GM23338 (cell line): ENCODE measurements at regions not wholly inside any gene's neighbourhood (a gene's known extent, or its start where the extent isn't known, plus 50 kb on each side); places are given as distances from the start of the nearest gene placed in this dataset.
A peak's percentile ranks its signal among the peaks of the same experiment; 100 is the strongest.

Source experiments
- ATAC-seq: fragments of 200-7000 bp; cut with Tn5 transposase; 3 replicates; pipeline ENCODE4 v1.9.1; 2020
- DNase-seq: peaks from one replicate; pipeline ENCODE4 v3.0.0-alpha.2; 2015; ENCODE audit warnings: low spot score
- H2AFZ ChIP-seq: fragments of 200-600 bp; sonication (generic); 2 replicates; pipeline ENCODE4 v1.8.0; 2016; ENCODE audit warnings: antibody characterized with exemption, mild to moderate bottlenecking, moderate library complexity
- H3F3A ChIP-seq: fragments of 200-600 bp; sonication (generic); replicated peaks from 2 replicates; pipeline ENCODE4 v1.8.0; 2017; ENCODE audit warnings: antibody characterized with exemption, mixed run types, low read depth
- H3K27ac ChIP-seq: fragments of 200-600 bp; sonication (generic); 2 replicates; pipeline ENCODE4 v1.6.1; 2016; ENCODE audit warnings: low read depth
- H3K27me3 ChIP-seq: fragments of 200-600 bp; sonication (generic); 2 replicates; pipeline ENCODE4 v1.8.0; 2016; ENCODE audit warnings: mild to moderate bottlenecking, mixed run types, moderate library complexity; ENCODE audit not compliant: insufficient read depth
- H3K36me3 ChIP-seq: fragments of 200-600 bp; sonication (generic); 2 replicates; pipeline ENCODE4 v1.8.0; 2016; ENCODE audit warnings: mild to moderate bottlenecking; ENCODE audit not compliant: insufficient read depth
- H3K4me1 ChIP-seq: fragments of 200-600 bp; sonication (generic); 2 replicates; pipeline ENCODE4 v1.8.0; 2016; ENCODE audit warnings: mild to moderate bottlenecking, moderate library complexity; ENCODE audit not compliant: insufficient read depth
- H3K4me2 ChIP-seq: fragments of 200-600 bp; sonication (generic); 2 replicates; pipeline ENCODE4 v1.7.1; 2017; ENCODE audit warnings: mixed run types
- H3K4me3 ChIP-seq: fragments of 200-600 bp; sonication (generic); 2 replicates; pipeline ENCODE4 v1.6.1; 2016; ENCODE audit warnings: mixed run types
- H3K79me2 ChIP-seq: fragments of 200-600 bp; sonication (generic); replicated peaks from 2 replicates; pipeline ENCODE4 v1.8.0; 2017; ENCODE audit warnings: mild to moderate bottlenecking; ENCODE audit not compliant: insufficient read depth
- H3K9me2 ChIP-seq: fragments of 200-600 bp; sonication (generic); 2 replicates; pipeline ENCODE4 v1.8.0; 2017; ENCODE audit not compliant: insufficient read depth
- H4K20me1 ChIP-seq: fragments of 200-600 bp; sonication (generic); replicated peaks from 2 replicates; pipeline ENCODE4 v1.8.0; 2017; ENCODE audit warnings: mild to moderate bottlenecking; ENCODE audit not compliant: insufficient read depth
- H3K27ac Mint-ChIP-seq: 2 replicates; pipeline ENCODE4 v1.8.0; 2020; ENCODE audit warnings: inconsistent platforms, mild to moderate bottlenecking, moderate library complexity, mixed read lengths
- H3K27me3 Mint-ChIP-seq: 3 replicates; pipeline ENCODE4 v1.8.0; 2022; ENCODE audit warnings: low read depth, mild to moderate bottlenecking, moderate library complexity, mixed read lengths, inconsistent platforms; ENCODE audit not compliant: insufficient read depth, poor library complexity
- H3K36me3 Mint-ChIP-seq: 3 replicates; pipeline ENCODE4 v1.8.0; 2021; ENCODE audit warnings: low read depth, mild to moderate bottlenecking, inconsistent platforms, moderate library complexity, mixed read lengths
- H3K4me1 Mint-ChIP-seq: 3 replicates; pipeline ENCODE4 v1.8.0; 2020; ENCODE audit warnings: mild to moderate bottlenecking, inconsistent platforms, mixed read lengths
- H3K4me3 Mint-ChIP-seq: 3 replicates; pipeline ENCODE4 v1.8.0; 2021; ENCODE audit warnings: moderate library complexity, mild to moderate bottlenecking, inconsistent platforms, mixed read lengths
- H3K9me3 Mint-ChIP-seq: 3 replicates; pipeline ENCODE4 v1.8.0; 2020; ENCODE audit warnings: moderate library complexity, mild to moderate bottlenecking, inconsistent platforms, mixed read lengths
- EZH2 ChIP-seq: fragments of 200-600 bp; sonication (generic); IDR thresholded peaks from one replicate; pipeline ENCODE4 v1.8.0; 2017; ENCODE audit warnings: antibody characterized with exemption, mild to moderate bottlenecking, low read depth; ENCODE audit not compliant: unreplicated experiment
- EZH2phosphoT487 ChIP-seq: fragments of 200-600 bp; sonication (generic); IDR thresholded peaks from one replicate; pipeline ENCODE4 v1.8.1; 2018; ENCODE audit warnings: antibody characterized with exemption; ENCODE audit not compliant: unreplicated experiment
- JUNB ChIP-seq: IDR thresholded peaks from one replicate; pipeline ENCODE4 v1.6.1; 2016; ENCODE audit warnings: antibody characterized with exemption; ENCODE audit not compliant: unreplicated experiment
- NANOG ChIP-seq: IDR thresholded peaks from 2 replicates; pipeline ENCODE4 v1.6.1; 2016; ENCODE audit warnings: antibody characterized with exemption, borderline replicate concordance
- POLR2AphosphoS5 ChIP-seq: IDR thresholded peaks from 2 replicates; pipeline ENCODE4 v1.6.1; 2016; ENCODE audit warnings: antibody characterized with exemption, low read depth
- STAT1 ChIP-seq: IDR thresholded peaks from one replicate; pipeline ENCODE4 v1.6.1; 2016; ENCODE audit warnings: antibody characterized with exemption; ENCODE audit not compliant: unreplicated experiment
- ZNF114 ChIP-seq: fragments of 250-450 bp; sonication (Bioruptor Pico); IDR thresholded peaks from 2 replicates; pipeline ENCODE4 v1.5.0; 2020; ENCODE audit warnings: mild to moderate bottlenecking, moderate library complexity
- ZNF331 ChIP-seq: fragments of 250-450 bp; sonication (Bioruptor Pico); IDR thresholded peaks from 2 replicates; pipeline ENCODE4 v1.5.0; 2020; ENCODE audit warnings: low read depth, mild to moderate bottlenecking, moderate library complexity
- TF ChIP-seq, protein P1 (sequence below): IDR thresholded peaks from 2 replicates; pipeline ENCODE4 v1.6.1; 2016; ENCODE audit warnings: antibody characterized with exemption
- TF ChIP-seq, protein P2 (sequence below): IDR thresholded peaks from one replicate; pipeline ENCODE4 v1.6.1; 2018; ENCODE audit warnings: antibody characterized with exemption; ENCODE audit not compliant: unreplicated experiment
- TF ChIP-seq, protein P3 (sequence below): fragments of 250-450 bp; sonication (Bioruptor Pico); IDR thresholded peaks from 2 replicates; pipeline ENCODE4 v1.5.0; 2020; ENCODE audit warnings: mild to moderate bottlenecking, moderate library complexity

DNA sequence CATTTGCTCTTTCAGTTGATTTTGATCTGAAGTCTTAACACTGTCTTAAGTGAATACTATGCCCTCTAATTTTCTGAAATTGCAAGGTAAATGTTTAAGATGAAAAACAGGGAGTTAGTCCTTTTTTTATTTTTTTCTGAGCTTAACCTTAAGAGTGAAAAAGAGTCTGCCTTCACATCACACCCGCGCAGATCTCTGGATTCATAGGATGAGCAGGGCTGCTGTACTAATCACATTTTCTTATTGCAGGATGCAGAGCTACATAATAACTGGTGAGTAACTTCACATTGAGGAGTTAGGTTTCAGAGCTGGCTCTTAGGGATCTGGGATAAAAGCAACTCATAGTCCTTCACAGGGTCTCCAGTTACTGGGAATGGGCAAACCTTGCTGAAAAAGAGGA is 188.7 kb upstream of the ATP1B1 start (continued):
- TF ChIP-seq, protein P1, sequence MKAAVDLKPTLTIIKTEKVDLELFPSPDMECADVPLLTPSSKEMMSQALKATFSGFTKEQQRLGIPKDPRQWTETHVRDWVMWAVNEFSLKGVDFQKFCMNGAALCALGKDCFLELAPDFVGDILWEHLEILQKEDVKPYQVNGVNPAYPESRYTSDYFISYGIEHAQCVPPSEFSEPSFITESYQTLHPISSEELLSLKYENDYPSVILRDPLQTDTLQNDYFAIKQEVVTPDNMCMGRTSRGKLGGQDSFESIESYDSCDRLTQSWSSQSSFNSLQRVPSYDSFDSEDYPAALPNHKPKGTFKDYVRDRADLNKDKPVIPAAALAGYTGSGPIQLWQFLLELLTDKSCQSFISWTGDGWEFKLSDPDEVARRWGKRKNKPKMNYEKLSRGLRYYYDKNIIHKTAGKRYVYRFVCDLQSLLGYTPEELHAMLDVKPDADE, result no peak

DNA sequence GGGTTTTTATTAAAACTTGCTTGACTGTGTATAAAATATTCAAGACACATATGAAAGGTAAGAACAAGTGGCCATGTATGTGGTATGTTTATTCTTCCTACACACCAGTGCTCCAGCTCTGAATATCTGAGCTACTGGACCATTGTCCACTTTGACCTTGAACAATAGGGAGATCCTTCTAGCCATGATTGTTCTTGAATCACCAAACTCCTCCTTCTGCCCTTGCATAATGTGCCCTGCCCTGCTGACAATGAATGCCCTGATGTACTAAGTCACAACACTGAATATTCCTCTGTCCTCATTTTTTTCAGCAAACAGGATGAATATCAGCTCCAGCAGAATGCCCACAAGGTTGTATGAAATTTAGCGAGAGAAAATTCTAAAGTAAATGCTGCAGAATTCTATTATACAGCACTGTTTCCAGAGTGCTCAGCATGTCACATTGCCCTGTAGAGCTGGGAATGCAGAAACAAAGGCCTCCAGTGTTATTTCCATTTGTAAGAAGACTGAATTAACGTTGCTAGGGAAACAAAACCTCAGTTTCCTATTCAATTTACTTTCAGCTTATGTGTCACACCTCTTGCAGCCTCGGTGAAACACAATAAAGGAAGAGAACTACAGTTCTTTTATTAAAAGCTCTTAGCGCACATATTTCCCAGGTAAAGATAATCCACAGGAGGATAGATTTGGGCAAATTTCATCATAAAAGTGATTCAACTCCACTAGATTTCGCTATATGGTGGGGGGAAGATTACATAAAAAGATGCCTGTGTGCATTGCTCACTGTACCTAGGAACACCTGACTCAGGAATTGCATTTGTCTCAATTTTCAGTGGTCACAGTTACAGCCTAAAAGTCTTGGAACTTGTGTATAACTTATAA is 187.4 kb upstream of the ATP1B1 start:
- H3K27me3 ChIP-seq, result no peaks in the 10 kb centered on the region
- no peak overlapping the region; the same call in 1 of the 2 replicates for H3K4me3 ChIP-seq
- no peaks in the 10 kb centered on the region for H3K79me2 ChIP-seq
- H3K27ac Mint-ChIP-seq, result 0 out of 2 replicates have a peak overlapping the region, but pooled peaks have one; percentile 29
- no peaks in the 10 kb centered on the region for H3K9me3 Mint-ChIP-seq
- peaks cover 26% of the 10 kb centered on the region for H3K4me1 Mint-ChIP-seq
- H3K36me3 ChIP-seq, result no peaks in the 10 kb centered on the region
- no peaks in the 10 kb centered on the region for H3F3A ChIP-seq
- H3K4me2 ChIP-seq, result peak overlapping the region; percentile 41; the same call in 1 of the 2 replicates
- peak overlapping the region; percentile 30; the same call in 1 of the 2 replicates for H3K27ac ChIP-seq
- no peak overlapping the region for H3K4me3 Mint-ChIP-seq
- peaks cover 16% of the 10 kb centered on the region; the same call in 1 of the 2 replicates for H3K9me2 ChIP-seq
- H3K27me3 Mint-ChIP-seq, result no peaks in the 10 kb centered on the region
- peaks cover 21% of the 10 kb centered on the region for H3K4me1 ChIP-seq
- DNase-seq (peak; percentile 66), ATAC-seq (peak; percentile 92)
- H2AFZ ChIP-seq, result no peak overlapping the region
- H3K36me3 Mint-ChIP-seq, result no peaks in the 10 kb centered on the region
- no peaks in the 10 kb centered on the region for H4K20me1 ChIP-seq
- TF ChIP-seq NANOG (no peak), EZH2 (no peak), EZH2phosphoT487 (no peak), ZNF114 (CRISPR knock-in tag) (no peak), POLR2AphosphoS5 (no peak), JUNB (no peak), STAT1 (no peak), ZNF331 (CRISPR knock-in tag) (no peak)
- TF ChIP-seq, protein P1, result no peak
- TF ChIP-seq, protein P2, sequence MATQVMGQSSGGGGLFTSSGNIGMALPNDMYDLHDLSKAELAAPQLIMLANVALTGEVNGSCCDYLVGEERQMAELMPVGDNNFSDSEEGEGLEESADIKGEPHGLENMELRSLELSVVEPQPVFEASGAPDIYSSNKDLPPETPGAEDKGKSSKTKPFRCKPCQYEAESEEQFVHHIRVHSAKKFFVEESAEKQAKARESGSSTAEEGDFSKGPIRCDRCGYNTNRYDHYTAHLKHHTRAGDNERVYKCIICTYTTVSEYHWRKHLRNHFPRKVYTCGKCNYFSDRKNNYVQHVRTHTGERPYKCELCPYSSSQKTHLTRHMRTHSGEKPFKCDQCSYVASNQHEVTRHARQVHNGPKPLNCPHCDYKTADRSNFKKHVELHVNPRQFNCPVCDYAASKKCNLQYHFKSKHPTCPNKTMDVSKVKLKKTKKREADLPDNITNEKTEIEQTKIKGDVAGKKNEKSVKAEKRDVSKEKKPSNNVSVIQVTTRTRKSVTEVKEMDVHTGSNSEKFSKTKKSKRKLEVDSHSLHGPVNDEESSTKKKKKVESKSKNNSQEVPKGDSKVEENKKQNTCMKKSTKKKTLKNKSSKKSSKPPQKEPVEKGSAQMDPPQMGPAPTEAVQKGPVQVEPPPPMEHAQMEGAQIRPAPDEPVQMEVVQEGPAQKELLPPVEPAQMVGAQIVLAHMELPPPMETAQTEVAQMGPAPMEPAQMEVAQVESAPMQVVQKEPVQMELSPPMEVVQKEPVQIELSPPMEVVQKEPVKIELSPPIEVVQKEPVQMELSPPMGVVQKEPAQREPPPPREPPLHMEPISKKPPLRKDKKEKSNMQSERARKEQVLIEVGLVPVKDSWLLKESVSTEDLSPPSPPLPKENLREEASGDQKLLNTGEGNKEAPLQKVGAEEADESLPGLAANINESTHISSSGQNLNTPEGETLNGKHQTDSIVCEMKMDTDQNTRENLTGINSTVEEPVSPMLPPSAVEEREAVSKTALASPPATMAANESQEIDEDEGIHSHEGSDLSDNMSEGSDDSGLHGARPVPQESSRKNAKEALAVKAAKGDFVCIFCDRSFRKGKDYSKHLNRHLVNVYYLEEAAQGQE, result no peak
- TF ChIP-seq, protein P3, sequence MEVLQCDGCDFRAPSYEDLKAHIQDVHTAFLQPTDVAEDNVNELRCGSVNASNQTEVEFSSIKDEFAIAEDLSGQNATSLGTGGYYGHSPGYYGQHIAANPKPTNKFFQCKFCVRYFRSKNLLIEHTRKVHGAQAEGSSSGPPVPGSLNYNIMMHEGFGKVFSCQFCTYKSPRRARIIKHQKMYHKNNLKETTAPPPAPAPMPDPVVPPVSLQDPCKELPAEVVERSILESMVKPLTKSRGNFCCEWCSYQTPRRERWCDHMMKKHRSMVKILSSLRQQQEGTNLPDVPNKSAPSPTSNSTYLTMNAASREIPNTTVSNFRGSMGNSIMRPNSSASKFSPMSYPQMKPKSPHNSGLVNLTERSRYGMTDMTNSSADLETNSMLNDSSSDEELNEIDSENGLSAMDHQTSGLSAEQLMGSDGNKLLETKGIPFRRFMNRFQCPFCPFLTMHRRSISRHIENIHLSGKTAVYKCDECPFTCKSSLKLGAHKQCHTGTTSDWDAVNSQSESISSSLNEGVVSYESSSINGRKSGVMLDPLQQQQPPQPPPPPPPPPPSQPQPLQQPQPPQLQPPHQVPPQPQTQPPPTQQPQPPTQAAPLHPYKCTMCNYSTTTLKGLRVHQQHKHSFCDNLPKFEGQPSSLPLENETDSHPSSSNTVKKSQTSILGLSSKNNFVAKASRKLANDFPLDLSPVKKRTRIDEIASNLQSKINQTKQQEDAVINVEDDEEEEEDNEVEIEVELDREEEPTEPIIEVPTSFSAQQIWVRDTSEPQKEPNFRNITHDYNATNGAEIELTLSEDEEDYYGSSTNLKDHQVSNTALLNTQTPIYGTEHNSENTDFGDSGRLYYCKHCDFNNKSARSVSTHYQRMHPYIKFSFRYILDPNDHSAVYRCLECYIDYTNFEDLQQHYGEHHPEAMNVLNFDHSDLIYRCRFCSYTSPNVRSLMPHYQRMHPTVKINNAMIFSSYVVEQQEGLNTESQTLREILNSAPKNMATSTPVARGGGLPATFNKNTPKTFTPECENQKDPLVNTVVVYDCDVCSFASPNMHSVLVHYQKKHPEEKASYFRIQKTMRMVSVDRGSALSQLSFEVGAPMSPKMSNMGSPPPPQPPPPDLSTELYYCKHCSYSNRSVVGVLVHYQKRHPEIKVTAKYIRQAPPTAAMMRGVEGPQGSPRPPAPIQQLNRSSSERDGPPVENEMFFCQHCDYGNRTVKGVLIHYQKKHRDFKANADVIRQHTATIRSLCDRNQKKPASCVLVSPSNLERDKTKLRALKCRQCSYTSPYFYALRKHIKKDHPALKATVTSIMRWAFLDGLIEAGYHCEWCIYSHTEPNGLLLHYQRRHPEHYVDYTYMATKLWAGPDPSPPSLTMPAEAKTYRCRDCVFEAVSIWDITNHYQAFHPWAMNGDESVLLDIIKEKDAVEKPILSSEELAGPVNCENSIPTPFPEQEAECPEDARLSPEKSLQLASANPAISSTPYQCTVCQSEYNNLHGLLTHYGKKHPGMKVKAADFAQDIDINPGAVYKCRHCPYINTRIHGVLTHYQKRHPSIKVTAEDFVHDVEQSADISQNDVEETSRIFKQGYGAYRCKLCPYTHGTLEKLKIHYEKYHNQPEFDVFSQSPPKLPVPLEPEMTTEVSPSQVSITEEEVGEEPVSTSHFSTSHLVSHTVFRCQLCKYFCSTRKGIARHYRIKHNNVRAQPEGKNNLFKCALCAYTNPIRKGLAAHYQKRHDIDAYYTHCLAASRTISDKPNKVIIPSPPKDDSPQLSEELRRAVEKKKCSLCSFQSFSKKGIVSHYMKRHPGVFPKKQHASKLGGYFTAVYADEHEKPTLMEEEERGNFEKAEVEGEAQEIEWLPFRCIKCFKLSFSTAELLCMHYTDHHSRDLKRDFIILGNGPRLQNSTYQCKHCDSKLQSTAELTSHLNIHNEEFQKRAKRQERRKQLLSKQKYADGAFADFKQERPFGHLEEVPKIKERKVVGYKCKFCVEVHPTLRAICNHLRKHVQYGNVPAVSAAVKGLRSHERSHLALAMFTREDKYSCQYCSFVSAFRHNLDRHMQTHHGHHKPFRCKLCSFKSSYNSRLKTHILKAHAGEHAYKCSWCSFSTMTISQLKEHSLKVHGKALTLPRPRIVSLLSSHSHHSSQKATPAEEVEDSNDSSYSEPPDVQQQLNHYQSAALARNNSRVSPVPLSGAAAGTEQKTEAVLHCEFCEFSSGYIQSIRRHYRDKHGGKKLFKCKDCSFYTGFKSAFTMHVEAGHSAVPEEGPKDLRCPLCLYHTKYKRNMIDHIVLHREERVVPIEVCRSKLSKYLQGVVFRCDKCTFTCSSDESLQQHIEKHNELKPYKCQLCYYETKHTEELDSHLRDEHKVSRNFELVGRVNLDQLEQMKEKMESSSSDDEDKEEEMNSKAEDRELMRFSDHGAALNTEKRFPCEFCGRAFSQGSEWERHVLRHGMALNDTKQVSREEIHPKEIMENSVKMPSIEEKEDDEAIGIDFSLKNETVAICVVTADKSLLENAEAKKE (CRISPR knock-in tag), result no peak
